ENCODE measurements at regions not wholly inside any gene's neighbourhood (a gene's known extent, or its start where the extent isn't known, plus 50 kb on each side); places are given as distances from the start of the nearest gene placed in this dataset.

- TF ChIP-seq XRCC4 (IDR thresholded peaks at IDR 0.05; ENCODE audit: extremely low read depth, insufficient read depth, insufficient read length) (no peak), MCM3 (IDR thresholded peaks at IDR 0.05) (no peak), ZEB2 (IDR thresholded peaks at IDR 0.05) (no peak), STAG1 (CRISPR knock-in tag; IDR thresholded peaks at IDR 0.05; ENCODE audit: borderline replicate concordance) (no peak), ZNF263 (CRISPR knock-in tag; IDR thresholded peaks at IDR 0.05; ENCODE audit: borderline replicate concordance) (no peak), ETS2 (tag; IDR thresholded peaks at IDR 0.05; ENCODE audit: borderline replicate concordance, poor library complexity, severe bottlenecking) (no peak), MCM2 (IDR thresholded peaks at IDR 0.05; ENCODE audit: low read depth) (no peak), FOXP4 (CRISPR knock-in tag; IDR thresholded peaks at IDR 0.05; ENCODE audit: borderline replicate concordance) (no peak), GATA2 (CRISPR knock-in tag; IDR thresholded peaks at IDR 0.05) (no peak), SRF (CRISPR knock-in tag; IDR thresholded peaks at IDR 0.05) (no peak)
- TF ChIP-seq, protein P1, sequence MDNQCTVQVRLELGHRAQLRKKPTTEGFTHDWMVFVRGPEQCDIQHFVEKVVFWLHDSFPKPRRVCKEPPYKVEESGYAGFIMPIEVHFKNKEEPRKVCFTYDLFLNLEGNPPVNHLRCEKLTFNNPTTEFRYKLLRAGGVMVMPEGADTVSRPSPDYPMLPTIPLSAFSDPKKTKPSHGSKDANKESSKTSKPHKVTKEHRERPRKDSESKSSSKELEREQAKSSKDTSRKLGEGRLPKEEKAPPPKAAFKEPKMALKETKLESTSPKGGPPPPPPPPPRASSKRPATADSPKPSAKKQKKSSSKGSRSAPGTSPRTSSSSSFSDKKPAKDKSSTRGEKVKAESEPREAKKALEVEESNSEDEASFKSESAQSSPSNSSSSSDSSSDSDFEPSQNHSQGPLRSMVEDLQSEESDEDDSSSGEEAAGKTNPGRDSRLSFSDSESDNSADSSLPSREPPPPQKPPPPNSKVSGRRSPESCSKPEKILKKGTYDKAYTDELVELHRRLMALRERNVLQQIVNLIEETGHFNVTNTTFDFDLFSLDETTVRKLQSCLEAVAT (IDR thresholded peaks at IDR 0.05), result no peak
- TF ChIP-seq, protein P2, sequence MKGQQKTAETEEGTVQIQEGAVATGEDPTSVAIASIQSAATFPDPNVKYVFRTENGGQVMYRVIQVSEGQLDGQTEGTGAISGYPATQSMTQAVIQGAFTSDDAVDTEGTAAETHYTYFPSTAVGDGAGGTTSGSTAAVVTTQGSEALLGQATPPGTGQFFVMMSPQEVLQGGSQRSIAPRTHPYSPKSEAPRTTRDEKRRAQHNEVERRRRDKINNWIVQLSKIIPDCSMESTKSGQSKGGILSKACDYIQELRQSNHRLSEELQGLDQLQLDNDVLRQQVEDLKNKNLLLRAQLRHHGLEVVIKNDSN (CRISPR knock-in tag; IDR thresholded peaks at IDR 0.05), result no peak
Measured at GRCh38 chr20:8946036-8946940, 122.6 kb upstream of the PLCB4 start (continued).

Data from K562 (cell line).